Ishikawa (cell line): ENCODE measurements at regions not wholly inside any gene's neighbourhood (a gene's known extent, or its start where the extent isn't known, plus 50 kb on each side); places are given as distances from the start of the nearest gene placed in this dataset.

Experiments
- CEBPB ChIP-seq: IDR thresholded peaks from 2 replicates; pipeline ENCODE4 v1.6.1; 2012
- CREB1 ChIP-seq: IDR thresholded peaks from 2 replicates; pipeline ENCODE4 v1.6.1; 2012; ENCODE audit warnings: low read depth
- EGR1 ChIP-seq: IDR thresholded peaks from 2 replicates; pipeline ENCODE4 v1.6.1; 2012
- EP300 ChIP-seq: IDR thresholded peaks from 2 replicates; pipeline ENCODE4 v1.6.1; 2012; ENCODE audit warnings: borderline replicate concordance
- FOXM1 ChIP-seq: IDR thresholded peaks from 2 replicates; pipeline ENCODE4 v1.6.1; 2012; ENCODE audit warnings: low read depth, borderline replicate concordance
- MAX ChIP-seq: IDR thresholded peaks from 2 replicates; pipeline ENCODE4 v1.6.1; 2012
- NFIC ChIP-seq: IDR thresholded peaks from 2 replicates; pipeline ENCODE4 v1.6.1; 2012
- RAD21 ChIP-seq: IDR thresholded peaks from 2 replicates; pipeline ENCODE4 v1.6.1; 2012; ENCODE audit warnings: low read depth
- REST ChIP-seq: IDR thresholded peaks from 2 replicates; pipeline ENCODE4 v1.6.1; 2012; ENCODE audit warnings: low read depth, mild to moderate bottlenecking
- TAF1 ChIP-seq: IDR thresholded peaks from 2 replicates; pipeline ENCODE4 v1.6.1; 2012; ENCODE audit warnings: low read depth, mild to moderate bottlenecking
- TCF12 ChIP-seq: IDR thresholded peaks from 2 replicates; pipeline ENCODE4 v1.6.1; 2012; ENCODE audit warnings: low read depth
- TEAD4 ChIP-seq: IDR thresholded peaks from 2 replicates; pipeline ENCODE4 v1.6.1; 2012
- USF1 ChIP-seq: IDR thresholded peaks from 2 replicates; pipeline ENCODE4 v1.6.1; 2012
- YY1 ChIP-seq: IDR thresholded peaks from 2 replicates; pipeline ENCODE4 v1.6.1; 2012; ENCODE audit warnings: low read depth
- ZBTB7A ChIP-seq: IDR thresholded peaks from 2 replicates; pipeline ENCODE4 v1.6.1; 2012; ENCODE audit warnings: low read depth

- TF ChIP-seq NFIC = peak; percentile 33; the same call in 1 of the 2 replicates
- no peak for TF ChIP-seq USF1
- peak; percentile 30; the same call in 1 of the 2 replicates for TF ChIP-seq EP300
- no peak for TF ChIP-seq EGR1
Measured at GRCh38 chr4:128357286-128357685, 69.7 kb upstream of the PGRMC2 start.

- TF ChIP-seq TEAD4 (no peak), MAX (peak; percentile 19)
Measured at GRCh38 chr4:128355305-128355704, 67.7 kb upstream of the PGRMC2 start.

GRCh38 chr4:128354205-128354821 lies 66.7 kb upstream of the PGRMC2 start:
- TF ChIP-seq TEAD4 = peak; percentile 92
- peak; percentile 30; the same call in 1 of the 2 replicates for TF ChIP-seq CEBPB
- TF ChIP-seq RAD21 = peak; percentile 11; the same call in 1 of the 2 replicates
- peak; percentile 69 for TF ChIP-seq EP300
- no peak for TF ChIP-seq CREB1
- TF ChIP-seq MAX = no peak; the same call in 1 of the 2 replicates
- TF ChIP-seq USF1 = no peak
- TF ChIP-seq FOXM1 = peak; percentile 73
- peak; percentile 35; the same call in 1 of the 2 replicates for TF ChIP-seq YY1
- TF ChIP-seq NFIC = peak; percentile 88
- TF ChIP-seq TCF12 = peak; percentile 80

GRCh38 chr4:128353791-128354190 lies 66.2 kb upstream of the PGRMC2 start:
- TF ChIP-seq TCF12 (no peak), ZBTB7A (no peak)

- no peak for TF ChIP-seq TEAD4
- TF ChIP-seq EP300 = no peak
- TF ChIP-seq MAX = no peak
- no peak for TF ChIP-seq USF1
- TF ChIP-seq ZBTB7A = no peak
- no peak for TF ChIP-seq TAF1
- no peak for TF ChIP-seq REST
- no peak for TF ChIP-seq TCF12
- no peak for TF ChIP-seq CEBPB
- TF ChIP-seq EGR1 = no peak
- no peak for TF ChIP-seq YY1
- TF ChIP-seq NFIC = no peak
- TF ChIP-seq RAD21 = no peak
- no peak for TF ChIP-seq CREB1
- TF ChIP-seq FOXM1 = no peak
Measured at GRCh38 chr4:128351502-128351901, 63.9 kb upstream of the PGRMC2 start.

GRCh38 chr4:128350449-128351045 lies 62.9 kb upstream of the PGRMC2 start:
- TF ChIP-seq MAX (no peak), EGR1 (no peak), YY1 (no peak), TAF1 (no peak), CREB1 (no peak), REST (no peak), RAD21 (no peak), USF1 (no peak), EP300 (no peak), NFIC (no peak), TEAD4 (no peak), FOXM1 (no peak), TCF12 (no peak), CEBPB (no peak), ZBTB7A (no peak)
